ENCODE measurements at regions not wholly inside any gene's neighbourhood (a gene's known extent, or its start where the extent isn't known, plus 50 kb on each side); places are given as distances from the start of the nearest gene placed in this dataset. TPM values are rescaled to one million over a fixed set of nuclear protein-coding genes. Genes with fewer than 3 reads are reported as not detected.
A peak's percentile ranks its signal among the peaks of the same experiment; 100 is the strongest.

- TF ChIP-seq, protein P1, sequence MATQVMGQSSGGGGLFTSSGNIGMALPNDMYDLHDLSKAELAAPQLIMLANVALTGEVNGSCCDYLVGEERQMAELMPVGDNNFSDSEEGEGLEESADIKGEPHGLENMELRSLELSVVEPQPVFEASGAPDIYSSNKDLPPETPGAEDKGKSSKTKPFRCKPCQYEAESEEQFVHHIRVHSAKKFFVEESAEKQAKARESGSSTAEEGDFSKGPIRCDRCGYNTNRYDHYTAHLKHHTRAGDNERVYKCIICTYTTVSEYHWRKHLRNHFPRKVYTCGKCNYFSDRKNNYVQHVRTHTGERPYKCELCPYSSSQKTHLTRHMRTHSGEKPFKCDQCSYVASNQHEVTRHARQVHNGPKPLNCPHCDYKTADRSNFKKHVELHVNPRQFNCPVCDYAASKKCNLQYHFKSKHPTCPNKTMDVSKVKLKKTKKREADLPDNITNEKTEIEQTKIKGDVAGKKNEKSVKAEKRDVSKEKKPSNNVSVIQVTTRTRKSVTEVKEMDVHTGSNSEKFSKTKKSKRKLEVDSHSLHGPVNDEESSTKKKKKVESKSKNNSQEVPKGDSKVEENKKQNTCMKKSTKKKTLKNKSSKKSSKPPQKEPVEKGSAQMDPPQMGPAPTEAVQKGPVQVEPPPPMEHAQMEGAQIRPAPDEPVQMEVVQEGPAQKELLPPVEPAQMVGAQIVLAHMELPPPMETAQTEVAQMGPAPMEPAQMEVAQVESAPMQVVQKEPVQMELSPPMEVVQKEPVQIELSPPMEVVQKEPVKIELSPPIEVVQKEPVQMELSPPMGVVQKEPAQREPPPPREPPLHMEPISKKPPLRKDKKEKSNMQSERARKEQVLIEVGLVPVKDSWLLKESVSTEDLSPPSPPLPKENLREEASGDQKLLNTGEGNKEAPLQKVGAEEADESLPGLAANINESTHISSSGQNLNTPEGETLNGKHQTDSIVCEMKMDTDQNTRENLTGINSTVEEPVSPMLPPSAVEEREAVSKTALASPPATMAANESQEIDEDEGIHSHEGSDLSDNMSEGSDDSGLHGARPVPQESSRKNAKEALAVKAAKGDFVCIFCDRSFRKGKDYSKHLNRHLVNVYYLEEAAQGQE (IDR thresholded peaks at IDR 0.05), result no peak
- no peak for TF ChIP-seq FOXA2 (IDR thresholded peaks at IDR 0.05)
- no peak for TF ChIP-seq NR2F2 (IDR thresholded peaks at IDR 0.05)
- no peak for TF ChIP-seq RXRA (IDR thresholded peaks at IDR 0.05)
- TF ChIP-seq, protein P2, sequence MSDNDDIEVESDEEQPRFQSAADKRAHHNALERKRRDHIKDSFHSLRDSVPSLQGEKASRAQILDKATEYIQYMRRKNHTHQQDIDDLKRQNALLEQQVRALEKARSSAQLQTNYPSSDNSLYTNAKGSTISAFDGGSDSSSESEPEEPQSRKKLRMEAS (IDR thresholded peaks at IDR 0.05), result no peak
These were observed 144.2 kb downstream of the PTPRU start (continued) for GRCh38 chr1:29380532-29380931.

DNA sequence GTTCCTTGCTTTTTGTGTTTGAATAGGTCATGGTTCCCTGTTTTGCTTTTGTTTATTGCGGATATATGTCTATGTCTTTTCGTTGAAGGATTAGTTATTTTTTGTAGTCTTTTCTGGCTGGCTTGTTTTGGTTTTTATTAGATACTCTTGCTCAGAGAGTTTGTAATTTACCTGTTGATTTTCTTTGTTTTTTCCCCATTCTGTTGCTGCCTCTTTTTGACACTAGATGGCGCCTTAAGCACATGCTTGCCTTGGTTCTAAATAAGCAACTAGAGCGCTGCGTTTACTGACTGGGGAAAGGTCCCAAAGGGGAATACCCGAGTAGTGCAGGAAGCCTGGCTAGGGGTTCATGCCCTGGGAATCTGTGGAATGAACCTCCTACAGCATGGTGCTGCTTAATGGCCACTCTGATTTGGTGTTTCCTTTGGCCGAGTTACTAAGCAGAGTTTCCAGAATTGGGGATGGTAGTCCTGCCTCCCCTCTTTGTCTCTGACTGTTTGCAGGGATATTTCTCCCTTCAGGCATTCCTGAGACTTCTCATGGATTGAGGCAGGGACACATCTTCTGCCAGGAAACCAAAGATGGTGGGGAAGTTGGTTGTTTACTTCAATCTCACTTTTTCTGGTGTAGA lies 143.2 kb downstream of the PTPRU start:
- TF ChIP-seq HNF4A (conservative IDR thresholded peaks at IDR 0.05) (no peak), GABPA (IDR thresholded peaks at IDR 0.05 in 1 of 2, conservative IDR thresholded peaks at IDR 0.05 in 1 of 2) (no peak), RAD21 (IDR thresholded peaks at IDR 0.05) (peak; percentile 79 to 85), RXRA (IDR thresholded peaks at IDR 0.05) (no peak), CTCF (IDR thresholded peaks at IDR 0.05; ENCODE audit: low read depth, low read length, missing input control) (peak; percentile 67), YY1 (IDR thresholded peaks at IDR 0.05) (no peak)
- TF ChIP-seq, protein P2 (IDR thresholded peaks at IDR 0.05), result no peak
- Histone ChIP-seq H3K27me3 (ENCODE audit: control insufficient read depth in 4 of 4, insufficient read depth in 4 of 4, low read length in 3 of 4) (peaks cover 0 to 3% (median 0%) of the 10 kb centered on the region in 4 donors), H3K4me3 (ENCODE audit: low read depth in 1 of 3, low read length in 3 of 3) (no peak overlapping the region), H3K9me3 (ENCODE audit: control insufficient read depth in 4 of 4, low read length in 3 of 4) (peaks cover 3 to 13% (median 5%) of the 10 kb centered on the region in 4 donors), H3K4me1 (ENCODE audit: control insufficient read depth in 4 of 4, insufficient read depth in 4 of 4, low read length in 3 of 4) (no peaks in the 10 kb centered on the region), H3K27ac (ENCODE audit: low read depth in 1 of 2, low read length in 2 of 2) (no peak overlapping the region), H3K9ac (ENCODE audit: low read depth in 1 of 2, low read length in 2 of 2) (no peak overlapping the region), H3K36me3 (ENCODE audit: control insufficient read depth in 4 of 4, insufficient read depth in 3 of 4, low read depth in 1 of 4, low read length in 3 of 4) (no peaks in the 10 kb centered on the region)
- peak; percentile 30 for DNase-seq (ENCODE audit: low spot score)
- WGBS, result 24% methylated on average over 7 of the region's 7 CpGs

Small RNA genes in the stretch of these regions (small RNA-seq; reads per million reads assigned to genes)
- not detected for gene AL021921.1
